ENCODE measurements at regions not wholly inside any gene's neighbourhood (a gene's known extent, or its start where the extent isn't known, plus 50 kb on each side); places are given as distances from the start of the nearest gene placed in this dataset.

- no peak for DNase-seq
Observed at GRCh38 chrX:11953615-11954014, 184.7 kb upstream of the FRMPD4 start.

- DNase-seq: no peak
Observed at GRCh38 chrX:11954176-11954575, 184.1 kb upstream of the FRMPD4 start.

GRCh38 chrX:11960031-11960430 lies 178.2 kb upstream of the FRMPD4 start:
- DNase-seq: no peak

GRCh38 chrX:11965436-11965835 lies 172.8 kb upstream of the FRMPD4 start:
- DNase-seq: no peak

- DNase-seq: no peak
Observed at GRCh38 chrX:11967986-11968869, 170.0 kb upstream of the FRMPD4 start.

- DNase-seq: no peak
Observed at GRCh38 chrX:11968991-11969390, 169.3 kb upstream of the FRMPD4 start.

GRCh38 chrX:11970578-11971359 lies 167.5 kb upstream of the FRMPD4 start:
- DNase-seq: no peak

GRCh38 chrX:11976663-11977062 lies 161.6 kb upstream of the FRMPD4 start:
- no peak for DNase-seq

- no peak for DNase-seq
Observed at GRCh38 chrX:11992271-11992670, 146.0 kb upstream of the FRMPD4 start.

- DNase-seq: no peak
Observed at GRCh38 chrX:11995146-11995545, 143.1 kb upstream of the FRMPD4 start.

- no peak for DNase-seq
Observed at GRCh38 chrX:11996810-11997209, 141.5 kb upstream of the FRMPD4 start.

- no peak for DNase-seq
Observed at GRCh38 chrX:11998944-11999343, 139.3 kb upstream of the FRMPD4 start.

GRCh38 chrX:12002876-12003275 lies 135.4 kb upstream of the FRMPD4 start:
- DNase-seq: no peak

GRCh38 chrX:12007881-12008280 lies 130.4 kb upstream of the FRMPD4 start:
- no peak for DNase-seq

- no peak for DNase-seq
Observed at GRCh38 chrX:12010436-12010835, 127.8 kb upstream of the FRMPD4 start.

- DNase-seq: no peak
Observed at GRCh38 chrX:12011075-12011474, 127.2 kb upstream of the FRMPD4 start.

- DNase-seq: no peak
Observed at GRCh38 chrX:12013211-12013618, 125.1 kb upstream of the FRMPD4 start.

GRCh38 chrX:12021698-12022097 lies 116.6 kb upstream of the FRMPD4 start:
- no peak for DNase-seq

- no peak for DNase-seq
Observed at GRCh38 chrX:12026481-12026880, 111.8 kb upstream of the FRMPD4 start.

GRCh38 chrX:12032082-12032481 lies 106.2 kb upstream of the FRMPD4 start:
- no peak for DNase-seq

- DNase-seq: no peak
Observed at GRCh38 chrX:12034741-12035140, 103.5 kb upstream of the FRMPD4 start.

- no peak for DNase-seq
Observed at GRCh38 chrX:12042615-12043014, 95.7 kb upstream of the FRMPD4 start.

GRCh38 chrX:12052109-12052508 lies 86.2 kb upstream of the FRMPD4 start:
- DNase-seq: no peak

GRCh38 chrX:12058087-12058486 lies 80.2 kb upstream of the FRMPD4 start:
- DNase-seq: no peak

Data from suppressor macrophage treated with lipopolysaccharide for 4 hours (primary cell).